Astrocyte (in vitro differentiated cells and primary cell): ENCODE measurements at regions not wholly inside any gene's neighbourhood (a gene's known extent, or its start where the extent isn't known, plus 50 kb on each side); places are given as distances from the start of the nearest gene placed in this dataset.

ENCODE experiments used
- DNase-seq: peaks from one replicate; pipeline ENCODE4 v3.0.0-alpha.2; 2010; ENCODE audit warnings: low read depth
- FAIRE-seq: peaks from 2 replicates; lab custom pipeline; 2011; peaks lifted over from hg19 to GRCh38; lab: Jason Lieb, UNC
- H2AFZ ChIP-seq: 2 replicates; pipeline ENCODE4 v1.6.0; 2012; ENCODE audit warnings: low read depth, low read length, inconsistent platforms
- H3K27ac ChIP-seq: 2 replicates; pipeline ENCODE4 v1.5.1; 2011; ENCODE audit warnings: low read depth, low read length, inconsistent platforms
- H3K27me3 ChIP-seq: 2 replicates; pipeline ENCODE4 v1.6.0; 2011; ENCODE audit warnings: low read length, inconsistent platforms; ENCODE audit not compliant: insufficient read depth
- H3K36me3 ChIP-seq: 2 replicates; pipeline ENCODE4 v1.5.1; 2011; ENCODE audit warnings: low read length, inconsistent platforms; ENCODE audit not compliant: insufficient read depth
- H3K4me1 ChIP-seq: 2 replicates; pipeline ENCODE4 v1.5.1; 2011; ENCODE audit warnings: low read length, inconsistent platforms; ENCODE audit not compliant: insufficient read depth
- H3K4me2 ChIP-seq: 2 replicates; pipeline ENCODE4 v1.6.0; 2012; ENCODE audit warnings: low read length, inconsistent platforms
- H3K4me3 ChIP-seq: 2 replicates; pipeline ENCODE4 v1.5.1; 2011; ENCODE audit warnings: low read depth, mild to moderate bottlenecking, low read length, inconsistent platforms; ENCODE audit not compliant: insufficient read depth
- H3K79me2 ChIP-seq: 2 replicates; pipeline ENCODE4 v1.6.0; 2012; ENCODE audit warnings: mild to moderate bottlenecking, low read length, inconsistent platforms; ENCODE audit not compliant: insufficient read depth
- H3K9ac ChIP-seq: 2 replicates; pipeline ENCODE4 v1.6.0; 2012; ENCODE audit warnings: mild to moderate bottlenecking, low read length, inconsistent platforms
- H3K9me3 ChIP-seq: 2 replicates; pipeline ENCODE4 v1.5.1; 2012; ENCODE audit warnings: low read depth, mild to moderate bottlenecking, low read length, inconsistent platforms; ENCODE audit not compliant: insufficient read depth
- H4K20me1 ChIP-seq: 2 replicates; pipeline ENCODE4 v1.6.0; 2012; ENCODE audit warnings: low read length, inconsistent platforms; ENCODE audit not compliant: insufficient read depth
- H3K27ac Mint-ChIP-seq: one replicate; pipeline ENCODE4 v1.8.0; 2021; ENCODE audit warnings: mild to moderate bottlenecking, mixed read lengths; ENCODE audit not compliant: unreplicated experiment
- H3K27me3 Mint-ChIP-seq: one replicate; pipeline ENCODE4 v1.8.0; 2021; ENCODE audit warnings: low read depth, mixed read lengths; ENCODE audit not compliant: unreplicated experiment
- H3K36me3 Mint-ChIP-seq: one replicate; pipeline ENCODE4 v1.8.0; 2021; ENCODE audit warnings: low read depth, mixed read lengths; ENCODE audit not compliant: unreplicated experiment
- H3K4me1 Mint-ChIP-seq: one replicate; pipeline ENCODE4 v1.8.0; 2021; ENCODE audit warnings: low read depth, mixed read lengths; ENCODE audit not compliant: unreplicated experiment
- H3K4me3 Mint-ChIP-seq: one replicate; pipeline ENCODE4 v1.8.0; 2021; ENCODE audit warnings: mild to moderate bottlenecking, moderate library complexity, mixed read lengths; ENCODE audit not compliant: unreplicated experiment
- H3K9me3 Mint-ChIP-seq: one replicate; pipeline ENCODE4 v1.8.0; 2021; ENCODE audit warnings: mild to moderate bottlenecking, mixed read lengths; ENCODE audit not compliant: unreplicated experiment
- CTCF ChIP-seq: IDR thresholded peaks from 2 replicates; pipeline ENCODE4 v1.5.1; 2011; ENCODE audit warnings: low read depth, mild to moderate bottlenecking, inconsistent platforms, low read length, moderate library complexity; ENCODE audit not compliant: insufficient read depth
- EZH2 ChIP-seq: IDR thresholded peaks from 2 replicates; pipeline ENCODE4 v1.6.1; 2012; ENCODE audit warnings: mild to moderate bottlenecking, low read length, inconsistent platforms; ENCODE audit not compliant: insufficient read depth

GRCh38 chr9:119903851-119904250 lies 534.6 kb upstream of the BRINP1 start:
- H3K4me3 ChIP-seq = no peak overlapping the region
- no peaks in the 10 kb centered on the region for H3K79me2 ChIP-seq
- H3K27ac ChIP-seq = no peak overlapping the region
- no peaks in the 10 kb centered on the region for H3K27me3 ChIP-seq
- H3K27me3 Mint-ChIP-seq = peaks cover 4% of the 10 kb centered on the region
- no peak overlapping the region for H2AFZ ChIP-seq
- no peaks in the 10 kb centered on the region for H3K4me1 ChIP-seq
- H3K4me1 Mint-ChIP-seq = no peaks in the 10 kb centered on the region
- peaks cover 4% of the 10 kb centered on the region for H3K9me3 ChIP-seq
- no peaks in the 10 kb centered on the region for H3K36me3 Mint-ChIP-seq
- no peaks in the 10 kb centered on the region for H3K36me3 ChIP-seq
- H3K4me3 Mint-ChIP-seq = no peak overlapping the region
- peaks cover 5% of the 10 kb centered on the region for H3K9me3 Mint-ChIP-seq
- no peak overlapping the region for H3K27ac Mint-ChIP-seq
- DNase-seq = no peak
- no peaks in the 10 kb centered on the region for H4K20me1 ChIP-seq
- H3K4me2 ChIP-seq = no peak overlapping the region
- TF ChIP-seq CTCF (no peak), EZH2 (no peak)
- no peak overlapping the region for H3K9ac ChIP-seq
- FAIRE-seq = no peak

GRCh38 chr9:119902611-119903010 lies 533.4 kb upstream of the BRINP1 start:
- no peak overlapping the region for H3K27ac Mint-ChIP-seq
- Histone ChIP-seq H3K27me3 (no peaks in the 10 kb centered on the region), H3K27ac (no peak overlapping the region), H3K4me2 (no peak overlapping the region), H3K79me2 (no peaks in the 10 kb centered on the region), H2AFZ (no peak overlapping the region), H3K36me3 (no peaks in the 10 kb centered on the region), H3K9me3 (no peaks in the 10 kb centered on the region), H3K9ac (no peak overlapping the region), H3K4me1 (no peaks in the 10 kb centered on the region), H3K4me3 (no peak overlapping the region), H4K20me1 (no peaks in the 10 kb centered on the region)
- no peaks in the 10 kb centered on the region for H3K36me3 Mint-ChIP-seq
- H3K4me3 Mint-ChIP-seq = no peak overlapping the region
- FAIRE-seq (no peak), DNase-seq (no peak)
- no peaks in the 10 kb centered on the region for H3K4me1 Mint-ChIP-seq
- H3K27me3 Mint-ChIP-seq = peaks cover 9% of the 10 kb centered on the region
- H3K9me3 Mint-ChIP-seq = peaks cover under 1% of the 10 kb centered on the region
- TF ChIP-seq CTCF = no peak
- TF ChIP-seq EZH2 = no peak

GRCh38 chr9:119898316-119898715 lies 529.1 kb upstream of the BRINP1 start:
- no peak overlapping the region for H3K27ac ChIP-seq
- DNase-seq = no peak
- H3K9me3 ChIP-seq = peaks cover under 1% of the 10 kb centered on the region
- Mint-ChIP-seq H3K4me3 (no peak overlapping the region), H3K27ac (no peak overlapping the region), H3K4me1 (no peaks in the 10 kb centered on the region), H3K9me3 (no peaks in the 10 kb centered on the region), H3K27me3 (peaks cover 22% of the 10 kb centered on the region), H3K36me3 (no peaks in the 10 kb centered on the region)
- H3K9ac ChIP-seq = no peak overlapping the region
- TF ChIP-seq EZH2 = no peak
- TF ChIP-seq CTCF = no peak
- FAIRE-seq = no peak
- no peaks in the 10 kb centered on the region for H3K4me1 ChIP-seq
- H3K36me3 ChIP-seq = no peaks in the 10 kb centered on the region
- H3K4me3 ChIP-seq = no peak overlapping the region
- H3K4me2 ChIP-seq = no peak overlapping the region
- no peaks in the 10 kb centered on the region for H3K27me3 ChIP-seq
- no peaks in the 10 kb centered on the region for H3K79me2 ChIP-seq
- H2AFZ ChIP-seq = no peak overlapping the region
- no peaks in the 10 kb centered on the region for H4K20me1 ChIP-seq
